ENCODE measurements at regions not wholly inside any gene's neighbourhood (a gene's known extent, or its start where the extent isn't known, plus 50 kb on each side); places are given as distances from the start of the nearest gene placed in this dataset.

- H3K79me2 ChIP-seq (ENCODE audit: control insufficient read depth, low read length): 0 out of 2 replicates have a peak, but pooled peaks cover 3% of the 10 kb centered on the region
- TF ChIP-seq, protein P1, sequence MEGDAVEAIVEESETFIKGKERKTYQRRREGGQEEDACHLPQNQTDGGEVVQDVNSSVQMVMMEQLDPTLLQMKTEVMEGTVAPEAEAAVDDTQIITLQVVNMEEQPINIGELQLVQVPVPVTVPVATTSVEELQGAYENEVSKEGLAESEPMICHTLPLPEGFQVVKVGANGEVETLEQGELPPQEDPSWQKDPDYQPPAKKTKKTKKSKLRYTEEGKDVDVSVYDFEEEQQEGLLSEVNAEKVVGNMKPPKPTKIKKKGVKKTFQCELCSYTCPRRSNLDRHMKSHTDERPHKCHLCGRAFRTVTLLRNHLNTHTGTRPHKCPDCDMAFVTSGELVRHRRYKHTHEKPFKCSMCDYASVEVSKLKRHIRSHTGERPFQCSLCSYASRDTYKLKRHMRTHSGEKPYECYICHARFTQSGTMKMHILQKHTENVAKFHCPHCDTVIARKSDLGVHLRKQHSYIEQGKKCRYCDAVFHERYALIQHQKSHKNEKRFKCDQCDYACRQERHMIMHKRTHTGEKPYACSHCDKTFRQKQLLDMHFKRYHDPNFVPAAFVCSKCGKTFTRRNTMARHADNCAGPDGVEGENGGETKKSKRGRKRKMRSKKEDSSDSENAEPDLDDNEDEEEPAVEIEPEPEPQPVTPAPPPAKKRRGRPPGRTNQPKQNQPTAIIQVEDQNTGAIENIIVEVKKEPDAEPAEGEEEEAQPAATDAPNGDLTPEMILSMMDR (IDR thresholded peaks at IDR 0.05; ENCODE audit: low read depth, low read length, poor library complexity, severe bottlenecking): no peak
- TF ChIP-seq EZH2phosphoT487 (IDR thresholded peaks at IDR 0.05; ENCODE audit: borderline replicate concordance, low read length): no peak
- peaks cover 2% of the 10 kb centered on the region; the same call in 1 of the 2 replicates for H3F3A ChIP-seq (ENCODE audit: control insufficient read depth, insufficient read depth)
- H3K36me3 ChIP-seq (ENCODE audit: control insufficient read depth, low read length): peaks cover 4% of the 10 kb centered on the region; the same call in 1 of the 2 replicates
- H3K9me2 ChIP-seq (replicated peaks; ENCODE audit: control insufficient read depth, low read length): no peaks in the 10 kb centered on the region
- H3K9me3 ChIP-seq (ENCODE audit: control insufficient read depth, insufficient read depth, low read length): peaks cover 8% of the 10 kb centered on the region
- H4K20me1 ChIP-seq (ENCODE audit: control insufficient read depth, insufficient read depth, low read depth, low read length): no peaks in the 10 kb centered on the region
- H3K4me3 ChIP-seq (ENCODE audit: low read length): no peak overlapping the region
- H3K27me3 ChIP-seq (ENCODE audit: control insufficient read depth, low read length): no peaks in the 10 kb centered on the region
- H3K4me1 ChIP-seq (ENCODE audit: control insufficient read depth, low read length): peaks cover 27% of the 10 kb centered on the region
- no peak overlapping the region for H3K4me2 ChIP-seq (ENCODE audit: low read length)
- H3K27ac ChIP-seq (ENCODE audit: low read depth, low read length): no peak overlapping the region
These were observed 196.0 kb upstream of the NR3C1 start for GRCh38 chr5:143599474-143599873.

GRCh38 chr5:143596824-143597223 lies 193.3 kb upstream of the NR3C1 start:
- no peak overlapping the region for H3K4me3 ChIP-seq (ENCODE audit: low read length)
- TF ChIP-seq, protein P1 (IDR thresholded peaks at IDR 0.05; ENCODE audit: low read depth, low read length, poor library complexity, severe bottlenecking): no peak
- no peak for TF ChIP-seq EZH2phosphoT487 (IDR thresholded peaks at IDR 0.05; ENCODE audit: borderline replicate concordance, low read length)
- H4K20me1 ChIP-seq (ENCODE audit: control insufficient read depth, insufficient read depth, low read depth, low read length): no peaks in the 10 kb centered on the region
- no peaks in the 10 kb centered on the region for H3K27me3 ChIP-seq (ENCODE audit: control insufficient read depth, low read length)
- H3K27ac ChIP-seq (ENCODE audit: low read depth, low read length): no peak overlapping the region
- 0 out of 2 replicates have a peak, but pooled peaks cover 3% of the 10 kb centered on the region for H3K79me2 ChIP-seq (ENCODE audit: control insufficient read depth, low read length)
- H3F3A ChIP-seq (ENCODE audit: control insufficient read depth, insufficient read depth): peaks cover 19% of the 10 kb centered on the region
- peaks cover 8% of the 10 kb centered on the region for H3K9me3 ChIP-seq (ENCODE audit: control insufficient read depth, insufficient read depth, low read length)
- no peak overlapping the region for H3K4me2 ChIP-seq (ENCODE audit: low read length)
- H3K36me3 ChIP-seq (ENCODE audit: control insufficient read depth, low read length): peaks cover 4% of the 10 kb centered on the region; the same call in 1 of the 2 replicates
- peaks cover 50% of the 10 kb centered on the region for H3K4me1 ChIP-seq (ENCODE audit: control insufficient read depth, low read length)
- no peaks in the 10 kb centered on the region for H3K9me2 ChIP-seq (replicated peaks; ENCODE audit: control insufficient read depth, low read length)

- Histone ChIP-seq H3K9me2 (replicated peaks; ENCODE audit: control insufficient read depth, low read length) (no peaks in the 10 kb centered on the region), H3K9me3 (ENCODE audit: control insufficient read depth, insufficient read depth, low read length) (peaks cover 8% of the 10 kb centered on the region), H3K4me1 (ENCODE audit: control insufficient read depth, low read length) (peaks cover 61% of the 10 kb centered on the region), H4K20me1 (ENCODE audit: control insufficient read depth, insufficient read depth, low read depth, low read length) (no peaks in the 10 kb centered on the region), H3K36me3 (ENCODE audit: control insufficient read depth, low read length) (peaks cover 4% of the 10 kb centered on the region; the same call in 1 of the 2 replicates), H3K27ac (ENCODE audit: low read depth, low read length) (peak overlapping the region; percentile 96), H3K27me3 (ENCODE audit: control insufficient read depth, low read length) (no peaks in the 10 kb centered on the region), H3K79me2 (ENCODE audit: control insufficient read depth, low read length) (0 out of 2 replicates have a peak, but pooled peaks cover 3% of the 10 kb centered on the region), H3F3A (ENCODE audit: control insufficient read depth, insufficient read depth) (peaks cover 19% of the 10 kb centered on the region), H3K4me2 (ENCODE audit: low read length) (peak overlapping the region; percentile 85), H3K4me3 (ENCODE audit: low read length) (peak overlapping the region; percentile 68)
- TF ChIP-seq EZH2phosphoT487 (IDR thresholded peaks at IDR 0.05; ENCODE audit: borderline replicate concordance, low read length): no peak
- TF ChIP-seq, protein P1 (IDR thresholded peaks at IDR 0.05; ENCODE audit: low read depth, low read length, poor library complexity, severe bottlenecking): no peak
These were observed 191.7 kb upstream of the NR3C1 start for GRCh38 chr5:143594902-143595818.

All from DOHH2 (cell line).